Ishikawa (cell line): ENCODE measurements at regions not wholly inside any gene's neighbourhood (a gene's known extent, or its start where the extent isn't known, plus 50 kb on each side); places are given as distances from the start of the nearest gene placed in this dataset.

Source experiments
- CREB1 ChIP-seq: IDR thresholded peaks from 2 replicates; pipeline ENCODE4 v1.6.1; 2012; ENCODE audit warnings: low read depth
- EGR1 ChIP-seq: IDR thresholded peaks from 2 replicates; pipeline ENCODE4 v1.6.1; 2012
- EP300 ChIP-seq: IDR thresholded peaks from 2 replicates; pipeline ENCODE4 v1.6.1; 2012; ENCODE audit warnings: borderline replicate concordance
- MAX ChIP-seq: IDR thresholded peaks from 2 replicates; pipeline ENCODE4 v1.6.1; 2012
- RAD21 ChIP-seq: IDR thresholded peaks from 2 replicates; pipeline ENCODE4 v1.6.1; 2012; ENCODE audit warnings: low read depth
- TAF1 ChIP-seq: IDR thresholded peaks from 2 replicates; pipeline ENCODE4 v1.6.1; 2012; ENCODE audit warnings: low read depth, mild to moderate bottlenecking
- TCF12 ChIP-seq: IDR thresholded peaks from 2 replicates; pipeline ENCODE4 v1.6.1; 2012; ENCODE audit warnings: low read depth
- ZBTB7A ChIP-seq: IDR thresholded peaks from 2 replicates; pipeline ENCODE4 v1.6.1; 2012; ENCODE audit warnings: low read depth
- TF ChIP-seq, protein P1 (sequence below): IDR thresholded peaks from 2 replicates; pipeline ENCODE4 v1.6.1; 2012; ENCODE audit warnings: low read depth, mild to moderate bottlenecking

DNA sequence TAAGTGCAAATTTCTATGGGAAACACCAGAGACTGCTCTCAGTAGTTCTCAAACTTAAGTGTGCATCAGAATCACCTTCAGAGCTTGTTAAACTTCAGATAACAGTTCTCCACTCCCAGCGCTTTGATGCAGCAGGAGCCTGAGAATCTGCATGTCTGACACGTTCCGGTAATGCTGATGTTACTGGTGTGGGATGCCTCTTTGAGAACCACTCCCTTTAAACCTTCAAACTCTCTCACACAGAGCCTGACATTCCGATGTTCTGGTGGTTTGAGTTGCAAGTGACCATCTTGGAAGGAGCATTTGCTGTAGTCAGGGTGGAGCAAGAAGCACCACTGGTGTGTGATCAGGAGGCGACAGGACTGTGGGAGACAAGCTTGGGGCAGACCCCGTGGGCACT, 57.9 kb downstream of the OTOR start:
- TF ChIP-seq CREB1 (no peak), TCF12 (no peak), MAX (no peak), EP300 (no peak), TAF1 (no peak), EGR1 (no peak), RAD21 (no peak), ZBTB7A (no peak)
- TF ChIP-seq, protein P1, sequence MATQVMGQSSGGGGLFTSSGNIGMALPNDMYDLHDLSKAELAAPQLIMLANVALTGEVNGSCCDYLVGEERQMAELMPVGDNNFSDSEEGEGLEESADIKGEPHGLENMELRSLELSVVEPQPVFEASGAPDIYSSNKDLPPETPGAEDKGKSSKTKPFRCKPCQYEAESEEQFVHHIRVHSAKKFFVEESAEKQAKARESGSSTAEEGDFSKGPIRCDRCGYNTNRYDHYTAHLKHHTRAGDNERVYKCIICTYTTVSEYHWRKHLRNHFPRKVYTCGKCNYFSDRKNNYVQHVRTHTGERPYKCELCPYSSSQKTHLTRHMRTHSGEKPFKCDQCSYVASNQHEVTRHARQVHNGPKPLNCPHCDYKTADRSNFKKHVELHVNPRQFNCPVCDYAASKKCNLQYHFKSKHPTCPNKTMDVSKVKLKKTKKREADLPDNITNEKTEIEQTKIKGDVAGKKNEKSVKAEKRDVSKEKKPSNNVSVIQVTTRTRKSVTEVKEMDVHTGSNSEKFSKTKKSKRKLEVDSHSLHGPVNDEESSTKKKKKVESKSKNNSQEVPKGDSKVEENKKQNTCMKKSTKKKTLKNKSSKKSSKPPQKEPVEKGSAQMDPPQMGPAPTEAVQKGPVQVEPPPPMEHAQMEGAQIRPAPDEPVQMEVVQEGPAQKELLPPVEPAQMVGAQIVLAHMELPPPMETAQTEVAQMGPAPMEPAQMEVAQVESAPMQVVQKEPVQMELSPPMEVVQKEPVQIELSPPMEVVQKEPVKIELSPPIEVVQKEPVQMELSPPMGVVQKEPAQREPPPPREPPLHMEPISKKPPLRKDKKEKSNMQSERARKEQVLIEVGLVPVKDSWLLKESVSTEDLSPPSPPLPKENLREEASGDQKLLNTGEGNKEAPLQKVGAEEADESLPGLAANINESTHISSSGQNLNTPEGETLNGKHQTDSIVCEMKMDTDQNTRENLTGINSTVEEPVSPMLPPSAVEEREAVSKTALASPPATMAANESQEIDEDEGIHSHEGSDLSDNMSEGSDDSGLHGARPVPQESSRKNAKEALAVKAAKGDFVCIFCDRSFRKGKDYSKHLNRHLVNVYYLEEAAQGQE = no peak
